SJCRH30 (cell line): ENCODE measurements at regions not wholly inside any gene's neighbourhood (a gene's known extent, or its start where the extent isn't known, plus 50 kb on each side); places are given as distances from the start of the nearest gene placed in this dataset.

Experiments used
- DNase-seq, 2 experiments: peaks; one replicate each; pipeline ENCODE4 v3.0.0-alpha.2; 2015 to 2020
- H3K27ac ChIP-seq: fragments of 250-450 bp; sonication (Bioruptor Pico); 2 replicates; pipeline ENCODE4 v1.5.1; 2020; ENCODE audit warnings: mild to moderate bottlenecking, moderate library complexity
- H3K27me3 ChIP-seq: fragments of 250-450 bp; sonication (Bioruptor Pico); 2 replicates; pipeline ENCODE4 v1.5.1; 2020; ENCODE audit warnings: mild to moderate bottlenecking, moderate library complexity
- H3K36me3 ChIP-seq: fragments of 250-450 bp; sonication (Bioruptor Pico); 2 replicates; pipeline ENCODE4 v1.5.1; 2020; ENCODE audit warnings: mild to moderate bottlenecking, moderate library complexity
- H3K4me1 ChIP-seq: fragments of 250-450 bp; sonication (Bioruptor Pico); 2 replicates; pipeline ENCODE4 v1.5.1; 2020; ENCODE audit warnings: mild to moderate bottlenecking, moderate library complexity
- H3K4me3 ChIP-seq: fragments of 250-450 bp; sonication (Bioruptor Pico); 2 replicates; pipeline ENCODE4 v1.5.1; 2020; ENCODE audit warnings: mild to moderate bottlenecking, moderate library complexity
- H3K9me3 ChIP-seq: fragments of 250-450 bp; sonication (Bioruptor Pico); replicated peaks from 2 replicates; pipeline ENCODE4 v1.5.1; 2020; ENCODE audit warnings: mild to moderate bottlenecking, moderate library complexity

DNA sequence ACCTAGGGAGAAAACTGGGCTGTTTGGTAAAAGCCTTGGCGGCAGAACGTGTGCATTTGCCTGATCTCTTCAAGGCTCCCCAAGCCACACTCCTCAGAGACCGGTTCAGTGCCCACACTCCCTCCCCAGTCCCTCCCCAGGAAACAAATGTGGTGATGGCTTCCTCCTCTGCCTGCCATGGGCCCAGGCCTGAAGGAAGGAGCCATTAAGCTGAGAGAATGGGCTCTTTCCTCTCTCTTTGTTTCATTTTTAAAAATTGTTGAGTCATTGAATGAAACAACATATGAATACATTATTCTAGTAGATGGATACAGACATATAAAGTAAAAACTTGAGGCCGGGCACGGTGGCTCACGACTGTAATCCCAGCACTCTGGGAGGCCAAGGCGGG, 50.6 kb upstream of the YWHAQ start:
- Histone ChIP-seq H3K27me3 (no peaks in the 10 kb centered on the region), H3K4me3 (no peak overlapping the region), H3K27ac (no peak overlapping the region)

DNA sequence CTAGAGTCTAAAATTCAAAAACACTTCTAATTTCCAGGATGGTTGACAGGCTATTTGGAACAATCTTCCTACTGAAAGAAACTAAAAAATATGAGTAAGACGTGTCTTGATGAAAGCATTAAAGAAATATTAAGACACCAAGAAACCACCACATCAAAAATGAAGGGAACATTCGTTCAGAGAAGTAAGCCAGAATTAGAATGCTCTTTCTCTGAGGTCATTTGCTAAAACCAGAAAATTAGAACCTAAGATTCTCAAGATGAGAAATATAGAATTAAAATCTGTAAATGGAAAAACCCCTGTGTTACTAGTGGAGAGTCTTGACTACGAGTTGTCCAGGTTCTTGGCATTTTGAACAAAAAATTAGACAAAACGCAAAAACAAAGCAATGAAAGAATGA, 54.8 kb upstream of the YWHAQ start:
- no peak overlapping the region for H3K27ac ChIP-seq
- H3K4me3 ChIP-seq, result no peak overlapping the region
- DNase-seq, result no peak
- H3K9me3 ChIP-seq, result no peaks in the 10 kb centered on the region
- H3K27me3 ChIP-seq, result no peaks in the 10 kb centered on the region
- H3K4me1 ChIP-seq, result no peaks in the 10 kb centered on the region
- no peaks in the 10 kb centered on the region for H3K36me3 ChIP-seq

More for the DNA sequence above, 50.6 kb upstream of the YWHAQ start:
- no peaks in the 10 kb centered on the region for H3K9me3 ChIP-seq
- DNase-seq, result no peak
- H3K36me3 ChIP-seq, result no peaks in the 10 kb centered on the region
- H3K4me1 ChIP-seq, result peaks cover under 1% of the 10 kb centered on the region; the same call in 1 of the 2 replicates

DNA sequence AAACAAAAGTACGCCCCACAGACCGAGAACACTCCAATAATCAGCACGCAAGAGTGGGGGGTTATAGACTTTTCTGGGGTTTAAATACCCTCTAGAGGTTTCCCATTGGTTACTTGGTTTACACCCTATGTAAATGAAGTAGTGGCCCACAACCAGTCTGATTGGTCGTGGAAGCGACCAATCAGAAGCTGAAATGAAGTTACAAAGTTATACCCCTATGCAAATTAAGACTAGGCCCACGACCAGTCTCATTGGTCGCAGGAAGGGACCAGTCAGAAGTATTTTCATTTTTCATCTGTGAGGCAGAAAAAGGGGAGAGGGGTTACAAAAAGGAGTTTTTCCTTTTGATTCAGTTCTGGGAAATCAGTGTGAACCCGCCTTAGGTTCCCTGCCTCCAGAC, 55.3 kb upstream of the YWHAQ start:
- Histone ChIP-seq H3K27ac (no peak overlapping the region), H3K4me1 (no peaks in the 10 kb centered on the region), H3K4me3 (no peak overlapping the region), H3K27me3 (no peaks in the 10 kb centered on the region), H3K36me3 (no peaks in the 10 kb centered on the region), H3K9me3 (no peaks in the 10 kb centered on the region)
- peak in 1 of 2 experiments; percentile 52 for DNase-seq

DNA sequence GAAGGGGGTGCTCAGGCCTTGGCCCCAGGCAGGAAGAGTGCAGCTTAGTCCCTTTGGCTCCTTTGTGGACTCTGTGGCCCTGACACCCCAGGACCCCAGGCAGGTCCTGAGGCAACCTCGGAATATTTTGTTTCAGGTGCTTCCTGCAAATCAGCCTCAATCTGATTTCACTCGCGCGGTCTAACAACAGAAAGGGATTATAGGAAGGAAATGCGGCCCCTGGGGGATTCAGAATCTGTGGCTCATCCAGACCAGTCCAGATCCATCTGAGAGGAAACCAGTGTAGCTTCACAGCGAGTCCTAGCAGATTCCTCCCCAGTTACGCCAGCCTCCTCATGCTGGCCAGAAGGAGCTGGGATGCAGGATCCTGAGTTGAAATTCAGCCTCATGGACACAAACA, 59.5 kb upstream of the YWHAQ start:
- H3K9me3 ChIP-seq, result no peaks in the 10 kb centered on the region
- no peaks in the 10 kb centered on the region for H3K36me3 ChIP-seq
- 0 out of 2 replicates have a peak, but pooled peaks cover 5% of the 10 kb centered on the region for H3K27me3 ChIP-seq
- no peak overlapping the region for H3K27ac ChIP-seq
- H3K4me1 ChIP-seq, result peaks cover 7% of the 10 kb centered on the region
- H3K4me3 ChIP-seq, result no peak overlapping the region
- peak; percentile 45 to 67 for DNase-seq

DNA sequence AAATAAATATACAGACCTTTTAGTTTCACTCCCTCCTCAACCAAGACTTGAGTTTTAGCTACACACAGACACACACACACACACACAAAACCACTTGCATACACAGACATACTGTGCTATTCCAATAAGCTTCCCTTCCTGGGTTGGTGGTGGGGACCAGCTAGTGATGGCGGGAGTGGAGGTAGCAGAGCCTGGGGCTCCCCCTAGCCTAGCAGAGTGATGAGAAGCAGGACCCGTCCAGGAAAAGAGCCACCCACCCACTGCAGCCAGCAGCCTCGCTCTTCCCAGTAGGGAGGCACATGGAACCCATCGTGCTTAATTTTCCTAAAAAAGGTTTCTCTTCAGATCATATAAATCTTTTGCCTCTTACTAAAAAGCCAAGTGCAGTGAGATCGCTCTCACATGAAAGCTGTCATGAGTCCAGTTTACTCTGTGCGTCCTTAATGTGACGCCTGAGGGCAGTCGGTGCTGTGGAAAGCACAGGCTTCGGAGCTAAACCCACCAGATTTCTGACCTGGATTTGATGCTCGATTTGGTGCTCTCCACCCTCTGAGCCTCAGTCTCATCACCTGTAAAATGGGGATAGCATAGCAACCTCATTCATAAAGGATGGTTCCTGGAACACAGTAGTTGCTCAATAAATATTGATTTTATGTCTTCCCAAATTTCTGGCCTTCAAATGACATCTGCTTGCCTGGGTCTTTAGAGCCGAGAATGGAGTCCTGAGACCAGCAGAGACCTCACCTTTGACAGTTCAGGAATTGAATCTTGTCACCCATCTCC, 60.1 kb upstream of the YWHAQ start:
- DNase-seq, result peak in 1 of 2 experiments; percentile 32
- Histone ChIP-seq H3K36me3 (no peaks in the 10 kb centered on the region), H3K27me3 (0 out of 2 replicates have a peak, but pooled peaks cover 5% of the 10 kb centered on the region), H3K4me1 (peaks cover 7% of the 10 kb centered on the region), H3K27ac (no peak overlapping the region), H3K4me3 (no peak overlapping the region), H3K9me3 (no peaks in the 10 kb centered on the region)

DNA sequence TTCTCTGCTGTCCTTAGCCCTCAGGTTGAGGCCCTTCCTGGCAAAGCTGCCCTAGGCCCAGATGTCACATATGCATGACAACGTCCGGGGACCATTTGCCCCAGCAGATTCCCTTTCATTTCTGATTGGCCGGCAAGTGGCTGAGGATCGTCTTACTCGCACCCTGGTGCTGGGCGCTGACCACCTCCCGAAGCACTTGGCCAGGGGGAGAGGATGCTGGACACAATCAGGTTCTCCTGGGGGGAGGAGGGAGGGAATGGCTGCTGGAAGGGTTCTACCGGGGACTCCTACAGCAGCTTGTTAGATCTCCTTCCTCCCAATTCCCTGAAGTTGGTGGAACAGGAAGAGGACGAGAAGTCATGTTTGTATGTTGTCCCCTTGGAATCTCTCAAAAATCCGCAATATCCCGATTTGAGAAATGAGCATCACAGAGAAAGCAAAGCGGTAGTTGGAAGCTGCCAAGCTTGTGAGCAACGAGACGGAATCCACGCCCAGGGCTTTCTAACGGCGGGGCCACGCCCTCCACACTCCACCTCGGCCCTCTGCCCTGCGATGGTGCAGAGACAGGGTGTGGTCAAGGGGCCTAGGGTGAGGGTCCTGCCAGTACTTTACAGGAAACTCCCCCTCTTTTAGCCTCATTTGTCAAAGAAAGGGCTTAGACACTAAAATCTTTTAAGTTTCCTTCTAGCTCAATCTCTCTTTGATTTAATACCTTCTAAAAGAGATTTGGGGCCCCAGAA, 61.8 kb upstream of the YWHAQ start:
- Histone ChIP-seq H3K9me3 (no peaks in the 10 kb centered on the region), H3K4me3 (peak overlapping the region; percentile 35), H3K36me3 (no peaks in the 10 kb centered on the region), H3K27me3 (0 out of 2 replicates have a peak, but pooled peaks cover 5% of the 10 kb centered on the region), H3K4me1 (peaks cover 7% of the 10 kb centered on the region), H3K27ac (peak overlapping the region; percentile 18; the same call in 1 of the 2 replicates)
- DNase-seq, result peak in 1 of 2 experiments; percentile 44

DNA sequence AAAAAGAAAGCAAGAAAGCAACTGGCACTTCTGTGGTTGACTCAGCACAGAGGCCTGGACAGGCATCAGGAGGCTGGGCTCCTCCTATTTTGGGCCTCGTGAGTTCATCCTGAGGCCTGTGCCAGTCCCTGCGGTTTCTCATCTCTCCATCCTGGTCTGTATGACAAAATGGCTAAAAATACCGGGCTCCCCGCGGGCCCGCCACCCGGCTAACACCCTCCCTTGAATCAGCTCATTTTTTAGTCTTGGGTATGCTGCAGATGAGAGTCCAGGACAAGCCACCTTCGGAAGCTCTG, 62.3 kb upstream of the YWHAQ start:
- peak overlapping the region; percentile 18; the same call in 1 of the 2 replicates for H3K27ac ChIP-seq

DNA sequence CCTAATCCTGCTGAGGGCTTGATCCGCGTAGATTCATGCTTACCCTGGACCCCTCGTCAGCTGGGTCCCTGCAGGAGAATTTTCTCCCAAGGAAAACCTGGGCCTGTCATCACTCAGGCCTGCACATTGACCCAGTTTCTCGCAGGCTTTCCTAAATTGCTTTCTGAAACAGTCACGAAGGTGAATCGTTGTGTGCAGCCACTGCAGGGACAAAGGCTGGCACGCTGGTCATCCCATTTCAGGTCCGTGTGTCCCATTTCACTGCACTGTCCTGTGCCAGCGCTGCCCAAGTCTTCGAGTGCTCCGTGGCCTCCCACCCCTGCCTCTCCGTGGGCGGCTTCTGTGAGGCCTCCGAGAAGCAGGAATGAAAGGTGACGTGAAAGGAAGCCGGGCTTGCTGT, 62.8 kb upstream of the YWHAQ start:
- 0 out of 2 replicates have a peak, but pooled peaks cover 5% of the 10 kb centered on the region for H3K27me3 ChIP-seq
- no peaks in the 10 kb centered on the region for H3K9me3 ChIP-seq
- H3K4me1 ChIP-seq, result peaks cover 7% of the 10 kb centered on the region
- no peak for DNase-seq
- no peaks in the 10 kb centered on the region for H3K36me3 ChIP-seq
- H3K27ac ChIP-seq, result no peak overlapping the region
- H3K4me3 ChIP-seq, result no peak overlapping the region

More for the DNA sequence above, 62.3 kb upstream of the YWHAQ start:
- Histone ChIP-seq H3K9me3 (no peaks in the 10 kb centered on the region), H3K27me3 (0 out of 2 replicates have a peak, but pooled peaks cover 5% of the 10 kb centered on the region), H3K4me1 (peaks cover 7% of the 10 kb centered on the region), H3K4me3 (peak overlapping the region; percentile 35), H3K36me3 (no peaks in the 10 kb centered on the region)
- DNase-seq, result peak; percentile 45 to 51

DNA sequence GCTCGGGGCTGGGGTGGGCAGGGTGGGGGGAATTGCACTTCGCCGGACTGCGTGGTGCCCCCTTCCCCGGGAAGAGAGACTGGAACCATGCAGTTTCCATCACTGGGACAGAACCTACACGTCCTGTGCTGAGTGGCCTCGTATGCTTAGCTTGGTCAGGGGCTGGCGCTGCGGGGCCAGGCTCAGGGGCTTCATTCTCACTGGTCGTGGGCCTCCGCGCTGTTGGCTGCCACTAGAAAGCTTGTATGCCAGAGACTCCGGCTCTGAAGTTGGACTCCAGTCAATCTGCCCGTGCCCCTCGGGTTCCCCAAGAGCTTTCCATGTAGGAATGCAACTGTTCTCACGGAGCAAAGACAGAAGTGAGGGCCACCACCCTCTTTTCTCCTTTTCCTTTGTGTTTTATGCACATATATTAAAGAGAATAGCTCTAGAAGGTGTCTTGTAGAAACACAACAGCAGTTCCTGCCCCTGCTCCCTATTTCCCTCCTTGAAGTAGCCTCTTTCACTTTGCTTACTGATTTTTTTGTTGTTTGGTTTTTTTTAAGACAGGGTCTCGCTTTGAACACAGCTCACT, 64.0 kb upstream of the YWHAQ start:
- Histone ChIP-seq H3K36me3 (no peaks in the 10 kb centered on the region), H3K4me3 (no peak overlapping the region), H3K27me3 (0 out of 2 replicates have a peak, but pooled peaks cover 5% of the 10 kb centered on the region), H3K9me3 (no peaks in the 10 kb centered on the region), H3K27ac (no peak overlapping the region), H3K4me1 (peaks cover 7% of the 10 kb centered on the region)
- DNase-seq, result no peak

DNA sequence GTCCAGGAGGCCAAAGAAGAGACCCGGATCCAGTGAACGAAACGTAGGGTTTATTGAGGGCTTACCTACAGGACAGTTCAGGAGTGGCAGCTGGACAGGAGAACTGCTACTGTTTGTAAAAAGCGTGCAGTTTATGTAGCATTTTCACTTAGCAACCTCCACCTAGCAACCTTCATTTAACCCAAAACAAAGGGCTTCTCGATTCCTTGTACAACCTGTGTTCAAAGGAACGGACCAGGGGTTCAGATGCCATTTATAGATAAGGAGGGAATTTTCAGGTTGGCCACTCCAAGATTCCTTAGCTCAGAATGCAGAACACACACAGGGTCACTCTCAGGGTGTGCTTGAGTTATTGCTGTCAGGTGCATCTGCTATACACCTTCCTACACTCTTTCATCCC, 65.1 kb upstream of the YWHAQ start:
- Histone ChIP-seq H3K27ac (no peak overlapping the region), H3K4me1 (peaks cover 7% of the 10 kb centered on the region), H3K9me3 (no peaks in the 10 kb centered on the region), H3K27me3 (0 out of 2 replicates have a peak, but pooled peaks cover 5% of the 10 kb centered on the region), H3K4me3 (no peak overlapping the region), H3K36me3 (no peaks in the 10 kb centered on the region)
- DNase-seq, result no peak

DNA sequence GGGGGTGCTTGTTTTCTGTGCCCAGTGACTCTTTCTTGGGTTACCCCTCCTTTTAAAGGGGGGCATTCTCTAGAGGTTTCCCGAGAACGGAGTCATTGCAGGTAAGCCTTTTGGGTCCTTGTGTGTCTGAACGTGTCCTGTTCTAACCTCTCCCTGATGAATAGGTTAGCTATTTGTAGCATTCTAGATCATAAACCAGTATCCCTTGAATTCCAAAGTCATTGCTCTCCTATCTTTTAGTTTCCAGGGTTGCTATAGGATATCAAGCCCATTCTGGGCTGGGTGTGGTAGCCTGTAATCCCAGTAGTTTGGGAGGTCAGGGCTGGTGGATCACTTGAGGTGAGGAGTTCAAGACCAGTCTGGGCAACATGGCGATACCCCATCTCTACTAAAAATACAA, 65.9 kb upstream of the YWHAQ start:
- no peaks in the 10 kb centered on the region for H3K9me3 ChIP-seq
- no peak for DNase-seq
- H3K36me3 ChIP-seq, result no peaks in the 10 kb centered on the region

DNA sequence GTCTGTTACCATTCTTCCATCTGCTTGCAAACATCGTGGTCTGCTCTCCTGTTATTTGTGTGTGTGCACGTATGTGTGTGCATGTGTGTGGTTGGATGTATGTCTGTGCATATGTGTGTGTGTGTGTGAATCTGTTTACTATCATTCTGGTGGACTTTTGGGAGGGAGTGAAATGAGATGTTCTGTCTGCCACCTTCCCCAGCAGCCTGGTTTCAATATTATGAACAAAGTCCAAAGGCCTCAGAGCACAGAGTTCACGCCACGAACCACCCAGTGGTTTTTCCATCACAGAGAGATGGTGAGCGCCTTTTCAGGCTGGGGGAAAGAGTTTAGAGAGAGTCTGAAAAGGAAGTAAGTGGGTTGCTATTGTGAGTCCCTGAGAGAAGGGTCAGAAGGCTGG, 67.1 kb upstream of the YWHAQ start:
- H3K4me1 ChIP-seq, result peaks cover 4% of the 10 kb centered on the region
- DNase-seq, result no peak
- H3K36me3 ChIP-seq, result no peaks in the 10 kb centered on the region
- H3K4me3 ChIP-seq, result no peak overlapping the region
- H3K27ac ChIP-seq, result no peak overlapping the region
- H3K9me3 ChIP-seq, result no peaks in the 10 kb centered on the region
- H3K27me3 ChIP-seq, result 0 out of 2 replicates have a peak, but pooled peaks cover 5% of the 10 kb centered on the region

More for the DNA sequence above, 65.9 kb upstream of the YWHAQ start:
- no peak overlapping the region for H3K4me3 ChIP-seq
- peaks cover 7% of the 10 kb centered on the region for H3K4me1 ChIP-seq
- no peak overlapping the region for H3K27ac ChIP-seq
- H3K27me3 ChIP-seq, result 0 out of 2 replicates have a peak, but pooled peaks cover 5% of the 10 kb centered on the region

DNA sequence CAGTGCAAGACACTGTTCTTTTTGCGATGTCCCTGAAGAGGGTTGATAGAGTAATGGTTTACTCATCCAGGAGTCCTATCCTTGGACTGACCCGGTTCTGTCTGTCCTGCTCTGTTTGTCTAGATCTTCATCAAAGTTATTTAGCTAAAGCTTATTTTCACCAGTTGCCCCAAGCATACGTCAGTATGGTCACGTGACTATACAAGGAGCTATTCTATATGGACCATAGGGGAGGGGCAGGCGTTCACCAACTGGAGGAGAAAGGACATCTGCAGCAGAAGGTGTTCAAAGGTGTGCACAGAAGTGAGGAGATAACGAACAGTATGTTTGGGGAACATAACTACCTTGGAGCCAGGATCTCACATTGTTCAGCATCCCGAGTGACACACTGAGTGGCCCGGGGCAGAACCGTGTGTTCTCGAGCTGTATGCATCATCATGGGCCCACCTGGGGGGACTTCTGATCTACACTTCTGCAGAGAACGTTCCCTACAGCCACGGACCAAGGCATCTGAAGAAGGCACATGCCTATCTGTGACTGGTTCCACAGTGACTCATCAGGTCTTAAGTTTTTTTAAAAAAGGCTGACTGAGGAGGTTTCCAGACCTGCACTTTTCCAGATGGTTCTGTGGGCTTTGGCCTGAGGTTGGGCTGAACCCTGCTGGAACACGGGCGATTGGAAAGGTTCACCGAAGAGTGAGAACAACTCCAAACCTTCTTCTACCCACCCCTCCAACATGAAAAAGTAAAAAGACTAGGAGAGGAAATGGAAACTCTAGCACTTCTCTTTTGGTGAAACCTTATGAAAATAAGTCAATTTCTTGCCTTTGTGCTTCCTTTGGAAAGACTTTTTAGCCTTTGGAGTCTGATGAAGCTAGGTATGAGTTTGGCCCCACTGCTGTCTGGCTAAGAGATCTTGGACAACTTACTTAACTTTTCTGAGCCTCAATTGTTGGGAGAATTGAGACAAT, 68.6 kb upstream of the YWHAQ start:
- Histone ChIP-seq H3K4me1 (peaks cover 8% of the 10 kb centered on the region), H3K9me3 (no peaks in the 10 kb centered on the region), H3K4me3 (no peak overlapping the region), H3K27me3 (no peaks in the 10 kb centered on the region), H3K36me3 (no peaks in the 10 kb centered on the region), H3K27ac (no peak overlapping the region)
- DNase-seq, result no peak

DNA sequence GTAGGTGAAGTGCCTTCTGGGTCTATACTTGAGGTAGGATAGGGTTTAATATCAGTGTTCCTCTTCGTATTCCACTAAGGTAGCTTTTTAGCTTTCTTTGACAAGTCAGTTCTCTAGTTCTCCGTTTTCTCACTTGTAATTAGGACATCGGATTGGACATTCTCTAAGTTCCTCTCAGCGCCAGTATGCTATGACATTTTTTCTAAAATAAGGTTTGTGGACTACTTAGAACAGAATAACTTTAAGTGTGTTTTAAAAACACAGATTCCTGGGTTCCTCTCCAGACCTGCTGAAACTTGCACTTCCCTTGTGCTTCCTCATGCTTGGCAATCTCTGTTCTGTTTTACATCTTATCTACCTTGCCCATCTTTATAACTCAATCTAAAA, 69.3 kb upstream of the YWHAQ start:
- H3K27ac ChIP-seq, result no peak overlapping the region
- H3K4me3 ChIP-seq, result no peak overlapping the region
- no peaks in the 10 kb centered on the region for H3K27me3 ChIP-seq
- no peaks in the 10 kb centered on the region for H3K9me3 ChIP-seq
- peaks cover 8% of the 10 kb centered on the region for H3K4me1 ChIP-seq
- H3K36me3 ChIP-seq, result no peaks in the 10 kb centered on the region
- DNase-seq, result no peak
